HG02938 (cell line): ENCODE measurements at regions not wholly inside any gene's neighbourhood (a gene's known extent, or its start where the extent isn't known, plus 50 kb on each side); places are given as distances from the start of the nearest gene placed in this dataset.

Source experiments
- ATAC-seq: cut with Tn5 transposase; IDR thresholded peaks from one replicate; pipeline ENCODE4 v1.9.1; 2021; ENCODE audit warnings: mild to moderate bottlenecking, moderate library complexity; ENCODE audit not compliant: unreplicated experiment

DNA sequence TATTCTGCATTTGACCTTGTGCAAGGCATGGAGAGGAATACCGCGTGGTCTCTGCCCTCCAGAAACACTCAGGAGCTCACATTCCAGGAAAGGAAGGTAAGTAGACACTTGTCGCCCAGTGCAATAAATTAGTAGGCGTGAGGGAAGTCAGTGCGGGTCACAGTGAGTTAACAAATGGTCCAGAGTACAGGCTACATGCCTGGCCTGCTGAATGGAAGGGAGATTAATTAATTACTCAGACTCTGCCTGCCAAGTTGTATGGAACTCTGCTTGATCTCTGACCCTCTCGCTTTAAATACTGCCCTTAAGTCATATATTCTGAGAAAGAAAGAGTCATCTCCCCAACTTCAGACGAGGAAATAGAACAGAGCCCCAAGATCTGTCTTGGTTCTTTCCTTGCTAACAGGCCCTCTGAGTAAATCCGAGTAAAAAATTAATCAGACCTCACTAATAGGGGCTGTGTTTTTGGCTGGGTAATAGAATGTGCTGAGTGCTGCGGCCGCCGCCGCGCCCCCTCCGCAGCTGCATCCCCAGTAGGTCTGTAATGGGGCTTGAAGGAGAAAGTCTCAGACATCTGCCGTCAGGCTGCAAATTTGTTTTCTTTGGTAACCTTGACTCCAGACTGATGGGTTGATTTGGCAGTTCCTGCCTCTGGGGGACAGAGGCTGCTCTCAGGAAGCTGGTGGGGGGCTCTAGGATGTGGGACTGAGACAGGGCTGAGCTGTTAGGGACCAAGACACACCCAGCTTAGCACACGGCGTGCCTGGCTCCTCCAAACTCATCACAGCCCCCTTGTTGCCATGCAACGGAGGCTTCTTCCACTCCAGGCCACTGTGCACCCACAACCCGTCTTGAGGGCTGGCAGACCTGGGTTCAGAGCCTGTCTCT is 144.4 kb downstream of the NSG2 start:
- no peak for ATAC-seq

DNA sequence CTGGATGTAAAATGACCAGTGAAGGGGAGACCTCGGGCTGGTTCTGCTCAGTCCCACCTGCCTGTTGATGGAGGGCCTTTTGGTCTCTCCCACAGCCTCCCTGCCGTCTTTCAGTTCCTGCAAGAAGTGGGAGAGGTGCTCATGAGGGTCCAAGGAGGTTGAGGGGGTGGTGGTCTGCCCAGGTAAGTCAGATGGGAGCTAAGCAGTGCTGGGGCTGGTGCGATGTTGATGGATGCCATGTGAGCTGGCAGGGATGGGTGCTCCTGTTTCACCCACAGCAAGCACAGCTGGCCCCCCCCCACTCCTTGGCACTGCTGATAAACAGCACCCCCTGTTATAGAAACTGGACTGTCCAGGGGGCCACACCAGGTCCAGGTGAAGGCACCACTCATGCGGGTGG is 145.6 kb downstream of the NSG2 start:
- ATAC-seq = no peak

GRCh38 chr5:174191850-174192655 is 146.5 kb downstream of the NSG2 start:
- ATAC-seq = no peak

GRCh38 chr5:174192901-174193300 is 147.4 kb downstream of the NSG2 start:
- no peak for ATAC-seq

DNA sequence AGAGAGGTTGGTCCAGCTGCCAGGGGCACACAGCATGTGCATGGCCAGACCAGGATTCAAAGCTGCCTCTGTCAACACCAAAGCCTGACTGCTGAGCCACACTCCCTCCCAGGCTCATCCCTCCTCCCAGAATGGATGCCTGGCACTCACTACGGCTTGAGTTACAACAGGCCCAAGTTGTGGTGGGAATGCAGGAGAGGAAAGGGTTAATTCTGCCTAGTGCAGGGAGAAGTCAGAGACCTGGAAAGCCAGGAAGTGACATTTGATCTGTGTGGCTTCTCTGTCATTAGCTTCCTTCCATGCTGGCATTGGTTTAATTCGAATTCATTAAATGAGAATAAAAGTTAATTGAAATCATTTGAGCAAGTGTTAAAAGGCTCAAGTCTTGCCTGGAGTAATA is 150.0 kb downstream of the NSG2 start:
- no peak for ATAC-seq

GRCh38 chr5:174197929-174198328 is 152.4 kb downstream of the NSG2 start:
- ATAC-seq = no peak

DNA sequence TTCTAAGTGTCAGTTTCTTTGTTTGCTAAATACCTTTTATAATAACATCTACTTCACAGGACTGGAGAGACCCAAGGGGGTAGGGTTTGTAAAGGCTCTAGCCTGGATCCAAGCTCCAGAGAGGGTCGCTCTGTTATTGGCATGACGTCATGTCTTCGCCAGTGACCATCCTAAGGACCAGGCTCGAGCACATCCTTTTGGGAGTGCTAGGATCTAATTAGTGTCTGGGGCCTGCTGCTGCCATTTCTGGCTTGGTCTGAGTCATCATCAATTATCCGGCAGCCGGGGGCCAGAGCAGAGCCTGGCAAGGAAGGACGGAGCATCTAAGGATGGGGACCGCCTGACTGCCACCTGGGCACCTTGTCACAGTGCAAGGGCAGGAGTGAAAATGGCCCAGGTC is 153.0 kb downstream of the NSG2 start:
- no peak for ATAC-seq

DNA sequence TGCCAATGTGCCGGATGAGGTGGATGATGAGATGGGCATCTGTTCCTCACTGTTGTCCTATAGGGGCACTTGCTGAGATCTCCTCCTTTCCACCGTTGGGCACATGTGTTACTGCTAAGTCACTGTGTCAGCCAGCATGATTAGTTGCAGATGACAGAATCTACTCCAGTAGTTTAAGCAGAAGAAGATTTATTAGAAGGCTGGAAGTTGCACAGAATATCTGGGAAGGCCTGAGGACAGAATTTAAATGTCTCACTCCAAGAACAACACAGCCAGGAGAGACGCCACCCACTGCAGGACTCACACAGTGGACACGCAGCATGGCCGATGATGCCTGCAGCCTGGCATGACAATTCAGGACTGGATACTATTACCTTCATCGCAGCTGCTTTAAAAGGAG is 157.5 kb downstream of the NSG2 start:
- no peak for ATAC-seq

DNA sequence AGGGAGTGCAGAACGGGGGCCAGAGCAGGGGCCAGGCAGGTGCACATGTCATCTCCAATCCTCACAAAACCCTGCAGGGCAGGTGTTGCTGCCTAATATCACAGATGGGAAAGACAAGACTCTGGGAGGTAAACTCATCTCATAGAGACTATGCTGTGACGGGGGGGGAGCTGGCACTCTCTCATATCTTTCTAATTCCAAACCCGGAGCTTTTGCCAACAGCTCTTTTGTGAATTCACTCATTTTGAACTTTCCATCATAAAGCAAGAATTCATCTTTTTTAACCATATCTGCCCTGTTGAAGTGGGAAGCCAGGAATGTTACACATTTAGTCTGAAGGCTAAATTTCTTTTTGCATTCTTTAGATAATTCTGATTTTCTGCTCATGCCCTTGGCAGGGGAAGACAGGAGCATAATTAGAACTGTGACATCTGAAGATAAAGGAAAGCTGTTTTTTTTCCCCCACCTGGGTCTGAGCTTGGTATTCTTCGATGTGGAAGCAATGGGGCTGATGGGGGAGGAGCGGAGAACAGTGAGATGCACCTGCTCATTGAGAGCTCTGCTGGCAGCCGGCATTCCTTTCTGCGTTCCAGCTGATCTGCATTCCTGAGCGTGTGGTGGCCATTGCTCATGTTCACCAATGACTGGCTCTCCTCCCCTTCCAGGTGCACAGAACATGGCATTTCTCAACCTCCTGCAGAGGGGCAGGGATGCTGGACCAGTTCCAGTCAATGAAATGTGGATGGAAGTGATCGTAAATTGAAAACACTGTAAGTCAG is 159.2 kb downstream of the NSG2 start:
- ATAC-seq = no peak

DNA sequence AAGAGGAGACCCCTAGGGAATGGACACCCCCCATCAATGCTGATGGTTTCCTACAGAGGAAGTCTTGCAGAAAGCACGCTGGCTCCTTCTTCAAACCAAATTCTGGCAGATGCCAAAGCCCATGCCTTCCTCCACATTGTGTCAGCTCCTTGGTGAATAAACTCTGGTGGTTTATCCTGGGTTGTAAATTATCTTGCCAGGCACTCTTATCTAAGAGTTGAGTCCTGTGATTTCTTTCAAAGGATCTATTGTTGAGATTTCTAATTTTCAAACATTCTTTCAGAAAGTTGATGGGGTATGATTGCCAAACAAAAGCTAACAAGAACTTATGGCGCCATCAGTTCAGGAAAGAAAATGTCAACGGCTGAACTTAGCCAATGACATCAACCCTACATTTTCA is 160.4 kb downstream of the NSG2 start:
- no peak for ATAC-seq

- no peak for ATAC-seq
Measured at GRCh38 chr5:174210596-174211276, 165.2 kb downstream of the NSG2 start.

- no peak for ATAC-seq
Measured at GRCh38 chr5:174211277-174211626, 165.7 kb downstream of the NSG2 start.

GRCh38 chr5:174217527-174217926 is 172.0 kb downstream of the NSG2 start:
- no peak for ATAC-seq

GRCh38 chr5:174218162-174218561 is 172.7 kb downstream of the NSG2 start:
- ATAC-seq = no peak

DNA sequence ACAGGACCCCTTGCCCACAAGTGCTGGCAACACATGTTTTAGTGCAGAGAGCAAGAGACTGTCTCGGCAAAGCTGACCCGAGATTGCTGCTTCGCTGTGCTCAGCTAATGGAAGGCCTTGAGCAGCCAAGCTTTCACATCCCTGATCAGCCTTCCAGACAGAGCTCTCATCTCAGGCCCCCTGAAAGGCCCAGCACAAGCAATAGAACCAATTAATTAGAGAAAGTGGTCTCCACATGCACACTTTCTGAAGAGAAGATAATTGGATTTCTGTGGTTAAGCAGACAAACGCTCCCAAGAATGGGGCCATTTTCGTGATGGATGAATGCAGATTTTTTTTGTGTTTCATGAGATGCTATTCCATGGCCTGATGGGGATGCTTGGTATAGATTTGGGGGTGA is 174.9 kb downstream of the NSG2 start:
- ATAC-seq = no peak

DNA sequence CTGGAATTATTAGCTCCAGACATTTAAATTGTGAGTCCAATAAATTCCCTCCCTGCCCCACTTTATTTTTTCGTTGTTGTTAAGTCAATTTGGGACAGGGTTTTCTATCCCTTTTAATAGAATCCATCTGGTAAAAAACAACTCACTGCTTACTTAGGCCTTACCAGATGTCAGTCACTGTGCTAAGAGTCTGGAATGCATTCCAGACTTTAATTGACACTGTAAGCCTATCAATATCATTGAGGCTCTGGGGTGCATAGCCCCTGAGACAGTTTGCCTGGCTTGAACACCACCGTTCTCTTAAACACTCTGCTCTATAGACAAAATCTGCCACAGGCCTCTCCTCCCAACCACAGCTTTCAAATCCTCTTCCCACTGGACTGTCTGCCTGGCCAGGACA is 175.9 kb downstream of the NSG2 start:
- no peak for ATAC-seq

DNA sequence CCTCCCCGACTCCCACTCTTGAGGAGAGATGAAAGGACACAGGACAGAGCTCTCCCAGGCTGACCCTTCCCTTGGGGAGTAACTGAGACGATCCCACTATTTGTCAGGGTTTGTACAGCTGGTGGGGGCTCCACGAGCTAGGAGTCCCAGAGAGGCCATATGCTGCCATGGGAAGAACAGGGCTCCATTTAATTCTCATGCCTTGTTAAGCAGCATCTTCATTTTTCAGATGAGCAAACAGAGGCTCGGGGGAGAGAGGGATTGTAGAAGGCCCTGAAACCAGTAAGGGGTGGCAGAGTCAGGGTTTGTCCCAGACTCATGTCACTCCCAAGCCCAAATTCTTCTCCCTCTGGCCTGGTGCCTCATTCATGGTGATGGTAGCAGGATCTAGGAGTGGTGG is 176.4 kb downstream of the NSG2 start:
- no peak for ATAC-seq

- no peak for ATAC-seq
Measured at GRCh38 chr5:174222891-174223290, 177.4 kb downstream of the NSG2 start.

DNA sequence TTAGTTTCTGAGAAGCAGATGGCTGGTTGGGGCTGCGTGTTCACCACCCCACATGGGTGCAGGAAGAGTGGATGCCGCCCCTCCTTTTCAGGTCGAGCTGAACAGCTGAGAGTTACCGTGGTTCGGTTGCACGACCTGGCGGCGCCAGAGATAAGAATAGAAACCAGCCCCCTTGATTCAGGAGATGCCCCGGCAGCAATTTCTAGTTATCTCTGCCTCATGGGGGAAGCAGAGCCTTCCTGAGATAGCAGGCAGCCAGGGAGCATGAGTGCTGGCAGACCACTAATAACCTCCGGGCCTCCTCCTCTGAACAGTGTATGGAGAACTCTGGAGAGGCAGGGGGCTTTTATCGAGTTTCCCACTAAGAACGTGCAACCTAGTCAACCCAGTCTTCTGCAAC is 177.8 kb downstream of the NSG2 start:
- no peak for ATAC-seq

GRCh38 chr5:174229068-174229467 is 183.6 kb downstream of the NSG2 start:
- ATAC-seq = no peak
